GM23338 (cell line): ENCODE measurements at regions not wholly inside any gene's neighbourhood (a gene's known extent, or its start where the extent isn't known, plus 50 kb on each side); places are given as distances from the start of the nearest gene placed in this dataset.
A peak's percentile ranks its signal among the peaks of the same experiment; 100 is the strongest.
"Not testable (repeated sequence)": the region's sequence is repeated elsewhere in the genome, so short reads cannot be mapped to it uniquely, and the experiment has no call there.

Experiments
- ATAC-seq: fragments of 200-7000 bp; cut with Tn5 transposase; 3 replicates; pipeline ENCODE4 v1.9.1; 2020
- DNase-seq: peaks from one replicate; pipeline ENCODE4 v3.0.0-alpha.2; 2015; ENCODE audit warnings: low spot score
- H2AFZ ChIP-seq: fragments of 200-600 bp; sonication (generic); 2 replicates; pipeline ENCODE4 v1.8.0; 2016; ENCODE audit warnings: antibody characterized with exemption, mild to moderate bottlenecking, moderate library complexity
- H3F3A ChIP-seq: fragments of 200-600 bp; sonication (generic); replicated peaks from 2 replicates; pipeline ENCODE4 v1.8.0; 2017; ENCODE audit warnings: antibody characterized with exemption, mixed run types, low read depth
- H3K27ac ChIP-seq: fragments of 200-600 bp; sonication (generic); 2 replicates; pipeline ENCODE4 v1.6.1; 2016; ENCODE audit warnings: low read depth
- H3K27me3 ChIP-seq: fragments of 200-600 bp; sonication (generic); 2 replicates; pipeline ENCODE4 v1.8.0; 2016; ENCODE audit warnings: mild to moderate bottlenecking, mixed run types, moderate library complexity; ENCODE audit not compliant: insufficient read depth
- H3K36me3 ChIP-seq: fragments of 200-600 bp; sonication (generic); 2 replicates; pipeline ENCODE4 v1.8.0; 2016; ENCODE audit warnings: mild to moderate bottlenecking; ENCODE audit not compliant: insufficient read depth
- H3K4me1 ChIP-seq: fragments of 200-600 bp; sonication (generic); 2 replicates; pipeline ENCODE4 v1.8.0; 2016; ENCODE audit warnings: mild to moderate bottlenecking, moderate library complexity; ENCODE audit not compliant: insufficient read depth
- H3K4me2 ChIP-seq: fragments of 200-600 bp; sonication (generic); 2 replicates; pipeline ENCODE4 v1.7.1; 2017; ENCODE audit warnings: mixed run types
- H3K4me3 ChIP-seq: fragments of 200-600 bp; sonication (generic); 2 replicates; pipeline ENCODE4 v1.6.1; 2016; ENCODE audit warnings: mixed run types
- H3K79me2 ChIP-seq: fragments of 200-600 bp; sonication (generic); replicated peaks from 2 replicates; pipeline ENCODE4 v1.8.0; 2017; ENCODE audit warnings: mild to moderate bottlenecking; ENCODE audit not compliant: insufficient read depth
- H3K9me2 ChIP-seq: fragments of 200-600 bp; sonication (generic); 2 replicates; pipeline ENCODE4 v1.8.0; 2017; ENCODE audit not compliant: insufficient read depth
- H4K20me1 ChIP-seq: fragments of 200-600 bp; sonication (generic); replicated peaks from 2 replicates; pipeline ENCODE4 v1.8.0; 2017; ENCODE audit warnings: mild to moderate bottlenecking; ENCODE audit not compliant: insufficient read depth
- H3K27ac Mint-ChIP-seq: 2 replicates; pipeline ENCODE4 v1.8.0; 2020; ENCODE audit warnings: inconsistent platforms, mild to moderate bottlenecking, moderate library complexity, mixed read lengths
- H3K27me3 Mint-ChIP-seq: 3 replicates; pipeline ENCODE4 v1.8.0; 2022; ENCODE audit warnings: low read depth, mild to moderate bottlenecking, moderate library complexity, mixed read lengths, inconsistent platforms; ENCODE audit not compliant: insufficient read depth, poor library complexity
- H3K36me3 Mint-ChIP-seq: 3 replicates; pipeline ENCODE4 v1.8.0; 2021; ENCODE audit warnings: low read depth, mild to moderate bottlenecking, inconsistent platforms, moderate library complexity, mixed read lengths
- H3K4me1 Mint-ChIP-seq: 3 replicates; pipeline ENCODE4 v1.8.0; 2020; ENCODE audit warnings: mild to moderate bottlenecking, inconsistent platforms, mixed read lengths
- H3K4me3 Mint-ChIP-seq: 3 replicates; pipeline ENCODE4 v1.8.0; 2021; ENCODE audit warnings: moderate library complexity, mild to moderate bottlenecking, inconsistent platforms, mixed read lengths
- H3K9me3 Mint-ChIP-seq: 3 replicates; pipeline ENCODE4 v1.8.0; 2020; ENCODE audit warnings: moderate library complexity, mild to moderate bottlenecking, inconsistent platforms, mixed read lengths
- CREB1 ChIP-seq: fragments of 250-450 bp; sonication (Bioruptor Pico); IDR thresholded peaks from 2 replicates; pipeline ENCODE4 v1.5.0; 2020; ENCODE audit warnings: low read depth, mild to moderate bottlenecking, moderate library complexity
- ETS1 ChIP-seq: IDR thresholded peaks from 2 replicates; pipeline ENCODE4 v1.6.1; 2016; ENCODE audit warnings: antibody characterized with exemption
- JUNB ChIP-seq: IDR thresholded peaks from one replicate; pipeline ENCODE4 v1.6.1; 2016; ENCODE audit warnings: antibody characterized with exemption; ENCODE audit not compliant: unreplicated experiment
- NANOG ChIP-seq: IDR thresholded peaks from 2 replicates; pipeline ENCODE4 v1.6.1; 2016; ENCODE audit warnings: antibody characterized with exemption, borderline replicate concordance

GRCh38 chr11:23484146-23484545, 623.9 kb upstream of the CCDC179 start:
- not testable (repeated sequence) for H3K27me3 ChIP-seq, H3K4me2 ChIP-seq, H4K20me1 ChIP-seq, H3K4me3 ChIP-seq, H3K4me1 Mint-ChIP-seq, H3K79me2 ChIP-seq, H3K4me1 ChIP-seq, H3K36me3 ChIP-seq, H3K9me2 ChIP-seq, H3K27ac ChIP-seq, H3K4me3 Mint-ChIP-seq, ATAC-seq, H3F3A ChIP-seq, H3K27ac Mint-ChIP-seq, H3K27me3 Mint-ChIP-seq
- DNase-seq: peak; percentile 40
- H3K9me3 Mint-ChIP-seq: peaks cover 45% of the 10 kb centered on the region
- peaks cover 42% of the 10 kb centered on the region; the same call in 2 of the 3 replicates for H3K36me3 Mint-ChIP-seq
- peak overlapping the region; percentile 81 for H2AFZ ChIP-seq

- not testable (repeated sequence) for H3F3A ChIP-seq, H3K79me2 ChIP-seq, DNase-seq, H3K4me2 ChIP-seq, ATAC-seq, H3K4me3 Mint-ChIP-seq, H3K9me2 ChIP-seq, H3K27ac Mint-ChIP-seq, H3K27me3 Mint-ChIP-seq, H3K36me3 ChIP-seq, H3K4me3 ChIP-seq, H3K27me3 ChIP-seq, H4K20me1 ChIP-seq, H3K4me1 ChIP-seq, H3K27ac ChIP-seq, H2AFZ ChIP-seq, H3K4me1 Mint-ChIP-seq
- peaks cover 47% of the 10 kb centered on the region; the same call in 2 of the 3 replicates for H3K36me3 Mint-ChIP-seq
- H3K9me3 Mint-ChIP-seq: peaks cover 50% of the 10 kb centered on the region
Measured at GRCh38 chr11:23484618-23485017, 624.3 kb upstream of the CCDC179 start.

- no peak overlapping the region for H3K4me3 ChIP-seq
- H3K27ac ChIP-seq: peak overlapping the region; percentile 39
- peaks cover 15% of the 10 kb centered on the region; the same call in 1 of the 2 replicates for H3K9me2 ChIP-seq
- H3K4me3 Mint-ChIP-seq: no peak overlapping the region
- 0 out of 2 replicates have a peak, but pooled peaks have one; percentile 31 for TF ChIP-seq NANOG
- no peak for TF ChIP-seq JUNB
- DNase-seq (peak; percentile 68), ATAC-seq (peak; percentile 51)
- peaks cover 19% of the 10 kb centered on the region for H3K4me1 ChIP-seq
- no peaks in the 10 kb centered on the region for H3K27me3 ChIP-seq
- no peak overlapping the region for H2AFZ ChIP-seq
- peaks cover 55% of the 10 kb centered on the region for H3K9me3 Mint-ChIP-seq
- H3K36me3 Mint-ChIP-seq: peaks cover 65% of the 10 kb centered on the region
- H3K4me1 Mint-ChIP-seq: peaks cover 27% of the 10 kb centered on the region
- H4K20me1 ChIP-seq: no peaks in the 10 kb centered on the region
- peaks cover 4% of the 10 kb centered on the region for H3K27me3 Mint-ChIP-seq
- peak overlapping the region; percentile 74; the same call in 1 of the 2 replicates for H3K27ac Mint-ChIP-seq
- H3K36me3 ChIP-seq: no peaks in the 10 kb centered on the region
- H3F3A ChIP-seq: no peaks in the 10 kb centered on the region
- H3K4me2 ChIP-seq: no peak overlapping the region
- H3K79me2 ChIP-seq: no peaks in the 10 kb centered on the region
Measured at GRCh38 chr11:23490557-23491235, 630.4 kb upstream of the CCDC179 start.

GRCh38 chr11:23494981-23495380, 634.7 kb upstream of the CCDC179 start:
- Histone ChIP-seq H4K20me1 (no peaks in the 10 kb centered on the region), H3F3A (no peaks in the 10 kb centered on the region), H3K36me3 (no peaks in the 10 kb centered on the region), H3K4me2 (no peak overlapping the region), H3K4me3 (no peak overlapping the region), H3K27ac (no peak overlapping the region), H3K79me2 (no peaks in the 10 kb centered on the region), H3K4me1 (peaks cover 19% of the 10 kb centered on the region), H3K27me3 (no peaks in the 10 kb centered on the region), H3K9me2 (peaks cover 19% of the 10 kb centered on the region; the same call in 1 of the 2 replicates), H2AFZ (no peak overlapping the region; the same call in 1 of the 2 replicates)
- H3K27me3 Mint-ChIP-seq: peaks cover 2% of the 10 kb centered on the region
- H3K4me3 Mint-ChIP-seq: no peak overlapping the region
- no peak for ATAC-seq
- H3K9me3 Mint-ChIP-seq: peaks cover 15% of the 10 kb centered on the region
- DNase-seq: no peak
- H3K4me1 Mint-ChIP-seq: peaks cover 32% of the 10 kb centered on the region
- no peak overlapping the region for H3K27ac Mint-ChIP-seq
- H3K36me3 Mint-ChIP-seq: peaks cover 24% of the 10 kb centered on the region
- no peak for TF ChIP-seq ETS1
- no peak for TF ChIP-seq CREB1 (CRISPR knock-in tag)
